Neural cell (in vitro differentiated cells): ENCODE measurements at regions not wholly inside any gene's neighbourhood (a gene's known extent, or its start where the extent isn't known, plus 50 kb on each side); places are given as distances from the start of the nearest gene placed in this dataset.

Source experiments
- CTCF ChIP-seq: fragments of 450-650 bp; IDR thresholded peaks from 2 replicates; pipeline ENCODE4 v1.5.1; 2014; ENCODE audit warnings: antibody characterized with exemption, mild to moderate bottlenecking, moderate library complexity; ENCODE audit not compliant: poor library complexity, severe bottlenecking
- POLR2AphosphoS5 ChIP-seq: IDR thresholded peaks from 2 replicates; pipeline ENCODE4 v1.6.1; 2012
- RAD21 ChIP-seq: fragments of 450-650 bp; conservative IDR thresholded peaks from 2 replicates; pipeline ENCODE4 v1.6.1; 2014; ENCODE audit warnings: antibody characterized with exemption, mild to moderate bottlenecking, moderate library complexity
- SMC3 ChIP-seq: fragments of 450-650 bp; conservative IDR thresholded peaks from 2 replicates; pipeline ENCODE4 v1.6.1; 2014; ENCODE audit warnings: antibody characterized with exemption, mild to moderate bottlenecking, moderate library complexity; ENCODE audit not compliant: poor library complexity
- TF ChIP-seq, protein P1 (sequence below): IDR thresholded peaks from 2 replicates; pipeline ENCODE4 v1.6.1; 2012; ENCODE audit warnings: borderline replicate concordance

DNA sequence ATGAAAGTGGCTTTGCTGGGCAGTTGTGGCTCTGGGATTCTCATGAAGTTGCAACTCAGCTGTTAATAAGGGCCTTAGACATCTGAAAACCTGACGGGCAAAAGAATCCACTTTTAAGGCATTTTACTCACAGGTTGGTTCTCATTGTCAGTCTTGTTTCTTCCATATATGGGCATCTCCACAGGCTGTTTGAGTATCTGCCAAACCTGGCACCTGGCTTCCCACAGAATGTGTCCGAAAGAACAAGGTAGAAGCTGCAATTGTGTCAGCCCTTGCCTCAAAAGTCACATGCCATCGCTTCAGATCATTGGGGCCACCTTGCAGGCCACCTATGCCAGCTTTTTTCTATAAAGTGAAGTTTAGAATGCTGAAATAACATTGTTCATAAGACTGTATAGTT lies 102.4 kb downstream of the KCTD12 start:
- TF ChIP-seq RAD21 = no peak
- TF ChIP-seq SMC3 = no peak
- TF ChIP-seq CTCF = no peak
- TF ChIP-seq, protein P1, sequence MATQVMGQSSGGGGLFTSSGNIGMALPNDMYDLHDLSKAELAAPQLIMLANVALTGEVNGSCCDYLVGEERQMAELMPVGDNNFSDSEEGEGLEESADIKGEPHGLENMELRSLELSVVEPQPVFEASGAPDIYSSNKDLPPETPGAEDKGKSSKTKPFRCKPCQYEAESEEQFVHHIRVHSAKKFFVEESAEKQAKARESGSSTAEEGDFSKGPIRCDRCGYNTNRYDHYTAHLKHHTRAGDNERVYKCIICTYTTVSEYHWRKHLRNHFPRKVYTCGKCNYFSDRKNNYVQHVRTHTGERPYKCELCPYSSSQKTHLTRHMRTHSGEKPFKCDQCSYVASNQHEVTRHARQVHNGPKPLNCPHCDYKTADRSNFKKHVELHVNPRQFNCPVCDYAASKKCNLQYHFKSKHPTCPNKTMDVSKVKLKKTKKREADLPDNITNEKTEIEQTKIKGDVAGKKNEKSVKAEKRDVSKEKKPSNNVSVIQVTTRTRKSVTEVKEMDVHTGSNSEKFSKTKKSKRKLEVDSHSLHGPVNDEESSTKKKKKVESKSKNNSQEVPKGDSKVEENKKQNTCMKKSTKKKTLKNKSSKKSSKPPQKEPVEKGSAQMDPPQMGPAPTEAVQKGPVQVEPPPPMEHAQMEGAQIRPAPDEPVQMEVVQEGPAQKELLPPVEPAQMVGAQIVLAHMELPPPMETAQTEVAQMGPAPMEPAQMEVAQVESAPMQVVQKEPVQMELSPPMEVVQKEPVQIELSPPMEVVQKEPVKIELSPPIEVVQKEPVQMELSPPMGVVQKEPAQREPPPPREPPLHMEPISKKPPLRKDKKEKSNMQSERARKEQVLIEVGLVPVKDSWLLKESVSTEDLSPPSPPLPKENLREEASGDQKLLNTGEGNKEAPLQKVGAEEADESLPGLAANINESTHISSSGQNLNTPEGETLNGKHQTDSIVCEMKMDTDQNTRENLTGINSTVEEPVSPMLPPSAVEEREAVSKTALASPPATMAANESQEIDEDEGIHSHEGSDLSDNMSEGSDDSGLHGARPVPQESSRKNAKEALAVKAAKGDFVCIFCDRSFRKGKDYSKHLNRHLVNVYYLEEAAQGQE = no peak
- TF ChIP-seq POLR2AphosphoS5 = no peak
